Hematopoietic multipotent progenitor cell treated with erythropoietin and hydrocortisone succinate and interleukin-3 and kit ligand, for 17 days (in vitro differentiated cells): ENCODE measurements at regions not wholly inside any gene's neighbourhood (a gene's known extent, or its start where the extent isn't known, plus 50 kb on each side); places are given as distances from the start of the nearest gene placed in this dataset.
"Not testable (repeated sequence)": the region's sequence is repeated elsewhere in the genome, so short reads cannot be mapped to it uniquely, and the experiment has no call there.

ENCODE experiments used
- DNase-seq: peaks from one replicate; pipeline ENCODE4 v3.0.0-alpha.2; 2015; ENCODE audit warnings: low spot score

GRCh38 chr12:46518169-46518568, 145.6 kb upstream of the SLC38A2 start:
- no peak for DNase-seq

- DNase-seq = no peak
Measured at GRCh38 chr12:46517579-46517962, 145.0 kb upstream of the SLC38A2 start.

GRCh38 chr12:46516933-46517578, 144.5 kb upstream of the SLC38A2 start:
- no peak for DNase-seq

GRCh38 chr12:46516238-46516932, 143.8 kb upstream of the SLC38A2 start:
- DNase-seq = no peak

GRCh38 chr12:46515829-46516228, 143.3 kb upstream of the SLC38A2 start:
- DNase-seq = no peak

GRCh38 chr12:46514886-46515285, 142.3 kb upstream of the SLC38A2 start:
- DNase-seq = no peak

GRCh38 chr12:46510257-46510656, 137.7 kb upstream of the SLC38A2 start:
- DNase-seq = not testable (repeated sequence)

GRCh38 chr12:46509135-46509534, 136.6 kb upstream of the SLC38A2 start:
- no peak for DNase-seq

GRCh38 chr12:46508651-46509050, 136.1 kb upstream of the SLC38A2 start:
- no peak for DNase-seq

GRCh38 chr12:46507766-46508165, 135.2 kb upstream of the SLC38A2 start:
- DNase-seq = no peak

GRCh38 chr12:46506961-46507360, 134.4 kb upstream of the SLC38A2 start:
- no peak for DNase-seq

- DNase-seq = no peak
Measured at GRCh38 chr12:46506198-46506597, 133.6 kb upstream of the SLC38A2 start.

GRCh38 chr12:46504494-46504893, 131.9 kb upstream of the SLC38A2 start:
- DNase-seq = no peak

- DNase-seq = no peak
Measured at GRCh38 chr12:46503637-46504175, 131.1 kb upstream of the SLC38A2 start.

- no peak for DNase-seq
Measured at GRCh38 chr12:46500673-46501072, 128.1 kb upstream of the SLC38A2 start.

- no peak for DNase-seq
Measured at GRCh38 chr12:46499901-46500300, 127.3 kb upstream of the SLC38A2 start.

GRCh38 chr12:46499226-46499625, 126.7 kb upstream of the SLC38A2 start:
- no peak for DNase-seq

GRCh38 chr12:46497739-46498138, 125.2 kb upstream of the SLC38A2 start:
- no peak for DNase-seq

GRCh38 chr12:46494424-46494823, 121.9 kb upstream of the SLC38A2 start:
- no peak for DNase-seq

GRCh38 chr12:46493834-46494181, 121.2 kb upstream of the SLC38A2 start:
- DNase-seq = no peak

- DNase-seq = no peak
Measured at GRCh38 chr12:46493150-46493833, 120.7 kb upstream of the SLC38A2 start.

- DNase-seq = no peak
Measured at GRCh38 chr12:46492471-46493085, 120.0 kb upstream of the SLC38A2 start.

GRCh38 chr12:46491548-46491947, 119.0 kb upstream of the SLC38A2 start:
- DNase-seq = no peak
